Spleen (tissue), 11 donors: ENCODE measurements at regions not wholly inside any gene's neighbourhood (a gene's known extent, or its start where the extent isn't known, plus 50 kb on each side); places are given as distances from the start of the nearest gene placed in this dataset.

Experiments
- DNase-seq: peaks from one replicate; pipeline ENCODE4 v3.0.0-alpha.2; 2020
- H3K27ac ChIP-seq, 8 donors: fragments of 200-600 bp; sonication (generic) in 7 of 8; 1 replicate in 4 of 8; 2 replicates in 4 of 8; pipeline versions ENCODE4 v1.5.0 to v1.8.0; 2016 to 2021; ENCODE audit warnings: inconsistent platforms in 4 of 8, mild to moderate bottlenecking in 4 of 8, moderate library complexity in 1 of 8
- H3K27me3 ChIP-seq, 7 donors: fragments of 200-600 bp; sonication (generic) in 6 of 7; replicated peaks in 1 of 7; 1 replicate in 4 of 7; 2 replicates in 3 of 7; pipeline versions ENCODE4 v1.5.0 to v1.8.0; 2016 to 2021; ENCODE audit warnings: inconsistent platforms in 3 of 7, mild to moderate bottlenecking in 1 of 7
- H3K36me3 ChIP-seq, 6 donors: fragments of 200-600 bp; sonication (generic) in 5 of 6; 1 replicate in 4 of 6; 2 replicates in 2 of 6; pipeline versions ENCODE4 v1.5.0 to v1.8.0; 2016 to 2021; ENCODE audit warnings: inconsistent platforms in 2 of 6
- H3K4me1 ChIP-seq, 6 donors: fragments of 200-600 bp; sonication (generic) in 5 of 6; 1 replicate in 3 of 6; 2 replicates in 3 of 6; pipeline versions ENCODE4 v1.5.0 to v1.8.0; 2016 to 2021; ENCODE audit warnings: inconsistent platforms in 3 of 6
- H3K4me3 ChIP-seq, 8 donors: fragments of 200-600 bp; sonication (generic) in 7 of 8; 1 replicate in 4 of 8; 2 replicates in 4 of 8; pipeline versions ENCODE4 v1.5.0 to v1.8.0; 2016 to 2021; ENCODE audit warnings: inconsistent platforms in 4 of 8, mild to moderate bottlenecking in 4 of 8, moderate library complexity in 2 of 8
- H3K9me3 ChIP-seq, 8 donors: fragments of 200-600 bp; sonication (generic) in 7 of 8; 1 replicate in 4 of 8; 2 replicates in 4 of 8; pipeline versions ENCODE4 v1.5.0 to v1.8.0; 2016 to 2021; ENCODE audit warnings: inconsistent platforms in 4 of 8
- POLR2A ChIP-seq, 3 donors: fragments of 450-650 bp; IDR thresholded peaks; one replicate each; pipeline ENCODE4 v1.5.1; 2017; ENCODE audit warnings: antibody characterized with exemption in 3 of 3, mild to moderate bottlenecking in 1 of 3
- POLR2AphosphoS5 ChIP-seq, 3 donors: sonication (generic); formaldehyde crosslinking; IDR thresholded peaks; one replicate each; pipeline ENCODE4 v1.5.1; 2017; ENCODE audit warnings: antibody characterized with exemption in 3 of 3
- WGBS, 5 donors: extraction: QIAGEN DNeasy Blood & Tissue Kit in 3 of 5; methylation state at CpG; one replicate each; pipeline versions ENCODE4 v1.1.5 to v1.1.7; 2013 to 2018; 5-methylcytosine and 5-hydroxymethylcytosine counted together
- intact Hi-C: fragments of 100-400 bp; cut with DNase I; formaldehyde crosslinking; loops from one replicate; pipeline ENCODE4 v1.15.0; 2023; ENCODE audit warnings: low total_unique reads
- TF ChIP-seq, protein P1 (sequence below), 11 experiments: fragments of 200-600 bp in 7 of 11; fragments of 450-650 bp in 4 of 11; sonication (generic) in 4 of 11; IDR thresholded peaks in 8 of 11; conservative IDR thresholded peaks in 3 of 11; 1 replicate in 7 of 11; 2 replicates in 4 of 11; pipeline versions ENCODE4 v1.4.0 to v1.8.0; 2016 to 2021; ENCODE audit warnings: antibody characterized with exemption in 11 of 11, inconsistent platforms in 4 of 11, mild to moderate bottlenecking in 1 of 11
- donor health status: healthy with polysubstance abuse.
- donor health status: DM: no; HTN: no; CAD: no; lungs with moderate emphysema.
- donor health status: DM: no; HTN: no; CAD: no.
- donor health status: Bipolar disorder and iron deficiency.
- donor health status: healthy.
- donor health status: DM: no; HTN: no; CAD: no.
- donor health status: DM: yes; HTN: yes; CAD: no.

DNA sequence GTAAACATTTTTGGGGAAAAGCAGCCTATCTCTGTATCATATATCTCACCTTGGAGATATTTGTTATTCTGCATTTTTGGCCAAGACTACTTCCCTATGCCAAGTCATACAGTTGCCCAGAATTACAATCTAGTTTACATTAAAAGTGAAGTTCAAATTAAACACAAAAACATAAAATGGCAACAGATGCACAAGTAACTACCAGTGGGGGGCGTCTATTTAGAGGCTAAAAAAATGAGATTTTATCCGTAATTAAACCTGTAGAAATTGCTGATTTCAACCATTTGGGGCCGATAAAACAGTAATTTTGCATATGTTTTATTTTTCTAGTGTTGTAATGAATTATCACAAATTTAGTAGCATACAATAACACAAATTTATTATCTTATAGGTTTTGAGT lies 787.1 kb upstream of the CHD1 start:
- no peak for TF ChIP-seq POLR2AphosphoS5 (IDR thresholded peaks at IDR 0.05)
- no peak for TF ChIP-seq POLR2A (IDR thresholded peaks at IDR 0.05)
- TF ChIP-seq, protein P1, sequence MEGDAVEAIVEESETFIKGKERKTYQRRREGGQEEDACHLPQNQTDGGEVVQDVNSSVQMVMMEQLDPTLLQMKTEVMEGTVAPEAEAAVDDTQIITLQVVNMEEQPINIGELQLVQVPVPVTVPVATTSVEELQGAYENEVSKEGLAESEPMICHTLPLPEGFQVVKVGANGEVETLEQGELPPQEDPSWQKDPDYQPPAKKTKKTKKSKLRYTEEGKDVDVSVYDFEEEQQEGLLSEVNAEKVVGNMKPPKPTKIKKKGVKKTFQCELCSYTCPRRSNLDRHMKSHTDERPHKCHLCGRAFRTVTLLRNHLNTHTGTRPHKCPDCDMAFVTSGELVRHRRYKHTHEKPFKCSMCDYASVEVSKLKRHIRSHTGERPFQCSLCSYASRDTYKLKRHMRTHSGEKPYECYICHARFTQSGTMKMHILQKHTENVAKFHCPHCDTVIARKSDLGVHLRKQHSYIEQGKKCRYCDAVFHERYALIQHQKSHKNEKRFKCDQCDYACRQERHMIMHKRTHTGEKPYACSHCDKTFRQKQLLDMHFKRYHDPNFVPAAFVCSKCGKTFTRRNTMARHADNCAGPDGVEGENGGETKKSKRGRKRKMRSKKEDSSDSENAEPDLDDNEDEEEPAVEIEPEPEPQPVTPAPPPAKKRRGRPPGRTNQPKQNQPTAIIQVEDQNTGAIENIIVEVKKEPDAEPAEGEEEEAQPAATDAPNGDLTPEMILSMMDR (IDR thresholded peaks at IDR 0.05 in 8 of 11, conservative IDR thresholded peaks at IDR 0.05 in 3 of 11): no peak
- DNase-seq: no peak
- H3K4me3 ChIP-seq: no peak overlapping the region
- no peak overlapping the region for H3K27ac ChIP-seq
- 72 to 91% (median 78%) methylated on average over 3 of the region's 3 CpGs for WGBS, 5 donors
- intact Hi-C loops: no loop called here
- no peaks in the 10 kb centered on the region for H3K4me1 ChIP-seq
- H3K27me3 ChIP-seq: no peaks in the 10 kb centered on the region
- H3K9me3 ChIP-seq: peaks cover 0 to 6% (median 0%) of the 10 kb centered on the region in 8 donors
- no peaks in the 10 kb centered on the region for H3K36me3 ChIP-seq

DNA sequence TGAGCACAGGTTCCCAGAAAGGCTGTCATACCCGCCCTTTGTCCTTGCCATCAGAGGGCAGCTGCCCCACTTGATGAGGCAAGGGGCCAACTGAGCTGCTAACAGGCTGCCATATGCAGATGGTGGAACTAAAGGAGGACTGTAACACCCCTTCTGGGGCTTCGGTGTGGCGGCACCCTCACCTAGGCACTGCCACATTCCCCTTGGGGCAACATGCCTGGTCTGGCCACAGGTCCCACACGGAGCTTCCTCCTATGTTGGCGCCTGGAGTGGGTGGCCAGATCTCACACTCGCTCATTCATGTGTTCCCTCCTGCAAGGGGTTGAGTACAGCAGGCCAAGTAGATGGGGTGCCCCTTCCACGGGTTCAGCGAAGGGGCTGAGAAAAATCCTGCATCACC lies 777.4 kb upstream of the CHD1 start:
- H3K4me3 ChIP-seq: no peak overlapping the region
- no peaks in the 10 kb centered on the region for H3K36me3 ChIP-seq
- no peaks in the 10 kb centered on the region for H3K27me3 ChIP-seq
- DNase-seq: peak; percentile 68
- TF ChIP-seq, protein P1 (IDR thresholded peaks at IDR 0.05 in 8 of 11, conservative IDR thresholded peaks at IDR 0.05 in 3 of 11): no peak
- TF ChIP-seq POLR2AphosphoS5 (IDR thresholded peaks at IDR 0.05) (no peak), POLR2A (IDR thresholded peaks at IDR 0.05) (no peak)
- no peaks in the 10 kb centered on the region for H3K4me1 ChIP-seq
- intact Hi-C loops: no loop called here
- H3K27ac ChIP-seq: no peak overlapping the region
- WGBS, 5 donors: 84 to 93% (median 92%) methylated on average over 8 of the region's 8 CpGs
- peaks cover 0 to 12% (median 2%) of the 10 kb centered on the region in 8 donors for H3K9me3 ChIP-seq

DNA sequence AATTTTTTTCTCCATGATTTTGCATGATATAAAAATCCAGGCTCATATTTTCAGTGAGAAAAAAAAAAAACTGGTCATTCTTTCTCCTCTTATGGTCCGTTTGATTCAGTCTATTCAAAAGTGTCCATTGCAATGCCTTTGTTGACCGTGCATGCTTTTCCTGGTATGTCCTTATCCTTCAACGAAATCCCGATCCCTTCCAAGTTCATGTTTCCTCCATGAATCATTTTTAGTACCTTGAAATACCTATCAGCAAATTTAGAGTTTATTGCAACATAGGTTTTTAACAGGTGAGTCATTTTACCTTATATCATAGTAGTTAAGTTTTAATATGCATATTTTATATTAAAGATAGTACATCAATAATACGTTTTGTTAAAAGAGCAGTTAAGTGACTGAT lies 773.8 kb upstream of the CHD1 start:
- intact Hi-C loops: no loop called here
- DNase-seq: no peak
- Histone ChIP-seq H3K9me3 (peaks cover 0 to 6% (median 0%) of the 10 kb centered on the region in 8 donors), H3K36me3 (no peaks in the 10 kb centered on the region), H3K4me1 (no peaks in the 10 kb centered on the region), H3K27ac (no peak overlapping the region), H3K4me3 (no peak overlapping the region), H3K27me3 (no peaks in the 10 kb centered on the region)
- 85 to 88% (median 87%) methylated on average over 5 of the region's 5 CpGs for WGBS, 5 donors
- TF ChIP-seq POLR2AphosphoS5 (IDR thresholded peaks at IDR 0.05): no peak
- TF ChIP-seq POLR2A (IDR thresholded peaks at IDR 0.05): no peak
- TF ChIP-seq, protein P1 (IDR thresholded peaks at IDR 0.05 in 8 of 11, conservative IDR thresholded peaks at IDR 0.05 in 3 of 11): no peak

DNA sequence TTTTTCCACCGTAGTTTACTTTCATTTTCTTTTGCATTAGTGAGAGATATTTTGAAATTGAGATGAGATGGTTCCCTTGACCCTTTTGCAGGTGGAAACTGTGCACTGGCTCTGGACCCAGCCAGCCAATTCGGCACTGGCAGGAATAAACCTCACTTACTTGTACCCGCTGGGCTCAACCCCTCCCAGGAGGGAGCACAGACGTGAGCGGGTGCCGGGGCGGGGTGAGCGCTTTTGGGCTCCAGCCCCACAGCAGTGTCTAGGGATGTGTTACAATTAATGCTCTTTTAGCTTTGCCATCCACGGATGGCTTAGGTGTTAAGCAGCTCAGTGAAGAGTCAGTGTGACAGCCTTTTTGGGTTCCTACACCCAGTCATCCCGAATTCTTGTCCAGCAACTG lies 766.1 kb upstream of the CHD1 start:
- 84 to 94% (median 89%) methylated on average over 10 of the region's 10 CpGs for WGBS, 5 donors
- no peak for TF ChIP-seq POLR2A (IDR thresholded peaks at IDR 0.05)
- TF ChIP-seq, protein P1 (IDR thresholded peaks at IDR 0.05 in 8 of 11, conservative IDR thresholded peaks at IDR 0.05 in 3 of 11): no peak
- TF ChIP-seq POLR2AphosphoS5 (IDR thresholded peaks at IDR 0.05): no peak

More for the DNA sequence above, 766.1 kb upstream of the CHD1 start:
- H3K9me3 ChIP-seq: peaks cover 0 to 9% (median 0%) of the 10 kb centered on the region in 8 donors
- no peak overlapping the region for H3K4me3 ChIP-seq
- H3K4me1 ChIP-seq: no peaks in the 10 kb centered on the region
- no peak overlapping the region for H3K27ac ChIP-seq
- no peak for DNase-seq
- H3K36me3 ChIP-seq: no peaks in the 10 kb centered on the region
- intact Hi-C loops: no loop called here
- no peaks in the 10 kb centered on the region for H3K27me3 ChIP-seq
